OCI-LY7 (cell line): ENCODE measurements at regions not wholly inside any gene's neighbourhood (a gene's known extent, or its start where the extent isn't known, plus 50 kb on each side); places are given as distances from the start of the nearest gene placed in this dataset.

Experiments
- EZH2phosphoT487 ChIP-seq: fragments of 200-600 bp; sonication (generic); IDR thresholded peaks from 2 replicates; pipeline ENCODE4 v1.6.1; 2018; ENCODE audit warnings: low read depth, borderline replicate concordance, mild to moderate bottlenecking, mixed run types, antibody characterized with exemption, low read length, moderate library complexity, mixed read lengths
- TF ChIP-seq, protein P1 (sequence below): fragments of 200-600 bp; sonication (generic); conservative IDR thresholded peaks from 2 replicates; pipeline ENCODE4 v1.5.1; 2014; ENCODE audit warnings: mild to moderate bottlenecking, antibody characterized with exemption, low read length, moderate library complexity, mixed read lengths

GRCh38 chr5:121573721-121574382, 277.8 kb upstream of the FTMT start:
- TF ChIP-seq, protein P1, sequence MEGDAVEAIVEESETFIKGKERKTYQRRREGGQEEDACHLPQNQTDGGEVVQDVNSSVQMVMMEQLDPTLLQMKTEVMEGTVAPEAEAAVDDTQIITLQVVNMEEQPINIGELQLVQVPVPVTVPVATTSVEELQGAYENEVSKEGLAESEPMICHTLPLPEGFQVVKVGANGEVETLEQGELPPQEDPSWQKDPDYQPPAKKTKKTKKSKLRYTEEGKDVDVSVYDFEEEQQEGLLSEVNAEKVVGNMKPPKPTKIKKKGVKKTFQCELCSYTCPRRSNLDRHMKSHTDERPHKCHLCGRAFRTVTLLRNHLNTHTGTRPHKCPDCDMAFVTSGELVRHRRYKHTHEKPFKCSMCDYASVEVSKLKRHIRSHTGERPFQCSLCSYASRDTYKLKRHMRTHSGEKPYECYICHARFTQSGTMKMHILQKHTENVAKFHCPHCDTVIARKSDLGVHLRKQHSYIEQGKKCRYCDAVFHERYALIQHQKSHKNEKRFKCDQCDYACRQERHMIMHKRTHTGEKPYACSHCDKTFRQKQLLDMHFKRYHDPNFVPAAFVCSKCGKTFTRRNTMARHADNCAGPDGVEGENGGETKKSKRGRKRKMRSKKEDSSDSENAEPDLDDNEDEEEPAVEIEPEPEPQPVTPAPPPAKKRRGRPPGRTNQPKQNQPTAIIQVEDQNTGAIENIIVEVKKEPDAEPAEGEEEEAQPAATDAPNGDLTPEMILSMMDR: no peak
- TF ChIP-seq EZH2phosphoT487: no peak
